Caco-2 (cell line): ENCODE measurements at regions not wholly inside any gene's neighbourhood (a gene's known extent, or its start where the extent isn't known, plus 50 kb on each side); places are given as distances from the start of the nearest gene placed in this dataset.

Experiments used
- BruUV-seq: library from RNA; stranded (reverse); fragments of 400-500 nt; replicated peaks from 2 replicates; lab custom pipeline; 2021; lab: Mats Ljungman, UMichigan
- CTCF ChIA-PET: fragments of 300-600 bp; sonication (Branson Sonifier 250); formaldehyde crosslinking; loops from one replicate; lab custom pipeline; 2022; ENCODE audit warnings: antibody characterized with exemption; lab: Charles Lee
- POLR2A ChIA-PET: fragments of 300-600 bp; sonication (Branson Sonifier 250); formaldehyde crosslinking; loops from one replicate; lab custom pipeline; 2022; ENCODE audit warnings: antibody characterized with exemption; lab: Charles Lee
- DNase-seq, 2 experiments: peaks; one replicate each; pipeline versions ENCODE4 v3.0.0 to v3.0.0-alpha.2; 2020 to 2022
- H3K27me3 ChIP-seq: replicated peaks from 2 replicates; pipeline ENCODE4 v1.6.0; 2011; ENCODE audit warnings: low read length; ENCODE audit not compliant: control insufficient read depth, insufficient read depth
- H3K36me3 ChIP-seq: 2 replicates; pipeline ENCODE4 v1.5.1; 2011; ENCODE audit warnings: low read length; ENCODE audit not compliant: control insufficient read depth, insufficient read depth
- H3K4me1 ChIP-seq: fragments of 250-450 bp; sonication (Bioruptor Pico); 2 replicates; pipeline ENCODE4 v1.5.1; 2020; ENCODE audit warnings: mild to moderate bottlenecking
- H3K4me3 ChIP-seq: 2 replicates; pipeline ENCODE4 v1.5.1; 2011; ENCODE audit warnings: low read depth, mild to moderate bottlenecking, control low read depth, low read length
- H3K9me3 ChIP-seq: fragments of 250-450 bp; sonication (Bioruptor Pico); 2 replicates; pipeline ENCODE4 v1.5.1; 2020; ENCODE audit warnings: mild to moderate bottlenecking, moderate library complexity
- H3K27ac Mint-ChIP-seq: one replicate; pipeline ENCODE4 v1.8.0; 2022; ENCODE audit warnings: mixed read lengths; ENCODE audit not compliant: unreplicated experiment
- H3K27me3 Mint-ChIP-seq: one replicate; pipeline ENCODE4 v1.8.0; 2022; ENCODE audit warnings: mixed read lengths; ENCODE audit not compliant: insufficient read depth, unreplicated experiment
- H3K36me3 Mint-ChIP-seq: one replicate; pipeline ENCODE4 v1.8.0; 2022; ENCODE audit warnings: mild to moderate bottlenecking, mixed read lengths; ENCODE audit not compliant: insufficient read depth, unreplicated experiment
- H3K4me1 Mint-ChIP-seq: one replicate; pipeline ENCODE4 v1.8.0; 2022; ENCODE audit warnings: low read depth, mixed read lengths; ENCODE audit not compliant: unreplicated experiment
- H3K4me3 Mint-ChIP-seq: one replicate; pipeline ENCODE4 v1.8.0; 2022; ENCODE audit warnings: mild to moderate bottlenecking, moderate library complexity, mixed read lengths; ENCODE audit not compliant: unreplicated experiment
- H3K9me3 Mint-ChIP-seq: one replicate; pipeline ENCODE4 v1.8.0; 2022; ENCODE audit warnings: mixed read lengths; ENCODE audit not compliant: unreplicated experiment
- intact Hi-C: fragments of 100-400 bp; cut with micrococcal nuclease; formaldehyde crosslinking; loops from one replicate; pipeline ENCODE4 v1.10.0; 2022; ENCODE audit not compliant: unreplicated experiment
- TF ChIP-seq, protein P1 (sequence below), 2 experiments: fragments of 200-600 bp in 1 of 2; IDR thresholded peaks; 1 replicate in 1 of 2; 2 replicates in 1 of 2; pipeline versions ENCODE4 v1.5.1 to v1.8.0; 2011 to 2022; ENCODE audit warnings: antibody characterized with exemption in 1 of 2, control low read depth in 1 of 2, inconsistent platforms in 1 of 2, low read depth in 1 of 2, low read length in 1 of 2, mild to moderate bottlenecking in 1 of 2, moderate library complexity in 1 of 2; ENCODE audit not compliant: insufficient read depth in 1 of 2, severe bottlenecking in 1 of 2, unreplicated experiment in 1 of 2

DNA sequence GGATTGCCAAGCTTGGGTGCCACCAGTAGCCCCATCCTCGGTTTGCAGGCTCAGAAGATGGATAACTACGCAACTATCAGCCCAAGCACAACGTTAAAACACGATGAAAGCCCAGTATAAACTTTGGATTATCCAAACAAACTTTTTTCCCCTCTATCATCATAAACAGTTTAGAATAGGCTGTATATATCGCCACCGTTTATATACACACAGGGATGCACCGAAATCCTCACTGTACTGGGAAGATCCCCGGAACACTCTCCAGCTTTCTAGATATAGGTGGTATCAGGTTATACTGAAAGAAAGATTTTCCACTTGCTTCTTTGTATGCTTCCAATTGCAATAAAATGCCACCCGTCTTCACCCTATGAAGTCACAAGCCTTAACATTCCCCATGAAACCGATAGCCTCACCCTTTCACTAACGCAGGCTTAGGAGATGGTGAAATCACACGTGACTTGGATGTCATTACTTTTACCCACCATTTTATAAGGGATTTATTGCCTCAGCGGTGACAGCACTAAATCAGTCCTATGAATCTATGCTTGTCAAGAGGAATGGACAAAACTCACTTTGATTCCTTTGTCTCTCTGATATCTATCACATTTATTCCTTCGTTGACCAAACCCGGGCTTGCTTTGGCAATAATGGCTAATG, 207.6 kb upstream of the FOXN3 start:
- Histone ChIP-seq H3K36me3 (no peaks in the 10 kb centered on the region), H3K27me3 (no peaks in the 10 kb centered on the region), H3K4me1 (no peaks in the 10 kb centered on the region), H3K9me3 (no peaks in the 10 kb centered on the region), H3K4me3 (no peak overlapping the region)
- H3K36me3 Mint-ChIP-seq: no peaks in the 10 kb centered on the region
- H3K27ac Mint-ChIP-seq: no peak overlapping the region
- peaks cover 3% of the 10 kb centered on the region for H3K4me1 Mint-ChIP-seq
- BruUV-seq: no TSS peak
- H3K27me3 Mint-ChIP-seq: no peaks in the 10 kb centered on the region
- intact Hi-C loops: no loop called here
- DNase-seq: no peak
- ChIA-PET CTCF (no interaction called here), POLR2A (no interaction called here)
- TF ChIP-seq, protein P1, sequence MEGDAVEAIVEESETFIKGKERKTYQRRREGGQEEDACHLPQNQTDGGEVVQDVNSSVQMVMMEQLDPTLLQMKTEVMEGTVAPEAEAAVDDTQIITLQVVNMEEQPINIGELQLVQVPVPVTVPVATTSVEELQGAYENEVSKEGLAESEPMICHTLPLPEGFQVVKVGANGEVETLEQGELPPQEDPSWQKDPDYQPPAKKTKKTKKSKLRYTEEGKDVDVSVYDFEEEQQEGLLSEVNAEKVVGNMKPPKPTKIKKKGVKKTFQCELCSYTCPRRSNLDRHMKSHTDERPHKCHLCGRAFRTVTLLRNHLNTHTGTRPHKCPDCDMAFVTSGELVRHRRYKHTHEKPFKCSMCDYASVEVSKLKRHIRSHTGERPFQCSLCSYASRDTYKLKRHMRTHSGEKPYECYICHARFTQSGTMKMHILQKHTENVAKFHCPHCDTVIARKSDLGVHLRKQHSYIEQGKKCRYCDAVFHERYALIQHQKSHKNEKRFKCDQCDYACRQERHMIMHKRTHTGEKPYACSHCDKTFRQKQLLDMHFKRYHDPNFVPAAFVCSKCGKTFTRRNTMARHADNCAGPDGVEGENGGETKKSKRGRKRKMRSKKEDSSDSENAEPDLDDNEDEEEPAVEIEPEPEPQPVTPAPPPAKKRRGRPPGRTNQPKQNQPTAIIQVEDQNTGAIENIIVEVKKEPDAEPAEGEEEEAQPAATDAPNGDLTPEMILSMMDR (IDR thresholded peaks at IDR 0.05; ENCODE audit: insufficient read depth in 1 of 2, low read depth in 1 of 2, low read length in 1 of 2, severe bottlenecking in 1 of 2, unreplicated experiment in 1 of 2): no peak
- H3K9me3 Mint-ChIP-seq: peaks cover 9% of the 10 kb centered on the region
- no peak overlapping the region for H3K4me3 Mint-ChIP-seq

DNA sequence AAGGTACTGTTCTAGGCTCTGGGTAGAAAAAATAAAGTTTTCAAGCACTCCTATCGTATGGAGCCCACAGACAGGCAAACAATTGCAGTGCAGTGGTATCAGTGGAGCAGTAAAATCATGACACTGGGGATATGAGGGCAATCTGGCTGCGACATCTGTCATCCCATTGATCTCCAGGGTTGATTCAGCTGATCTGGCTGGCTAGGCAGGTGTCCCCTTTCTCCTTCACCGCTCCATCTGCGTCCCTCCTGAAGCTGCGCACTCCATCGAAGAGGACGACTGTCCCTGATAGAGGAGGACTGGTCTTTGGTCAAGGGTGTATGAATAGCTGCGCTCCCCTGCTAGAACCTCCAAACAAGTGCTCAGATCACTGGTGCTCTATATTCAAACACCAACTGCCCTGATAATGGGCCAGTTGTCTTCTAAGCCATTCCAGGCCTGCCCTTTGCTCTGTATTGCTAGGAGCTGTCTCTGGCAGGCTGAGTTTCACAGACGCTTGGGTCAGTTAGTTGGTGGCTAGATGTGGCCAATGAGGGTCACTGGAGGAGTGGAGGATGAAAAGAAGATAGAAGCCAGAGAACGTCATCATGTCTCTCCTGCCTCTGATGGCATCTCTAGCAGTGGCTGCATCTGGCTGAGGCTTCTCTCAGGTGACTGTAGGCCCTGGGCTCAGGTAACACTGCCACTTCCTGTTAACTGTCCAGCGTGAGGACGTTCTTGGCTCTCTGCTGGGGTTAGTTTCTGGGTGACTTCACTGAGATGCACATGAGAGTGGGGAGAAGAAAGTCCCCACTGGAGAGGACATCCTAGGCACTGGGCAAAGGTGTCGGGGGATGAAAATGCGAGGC, 205.0 kb upstream of the FOXN3 start:
- no peaks in the 10 kb centered on the region; the same call in 1 of the 2 replicates for H3K4me1 ChIP-seq
- no peaks in the 10 kb centered on the region for H3K36me3 Mint-ChIP-seq
- TF ChIP-seq, protein P1 (IDR thresholded peaks at IDR 0.05; ENCODE audit: insufficient read depth in 1 of 2, low read depth in 1 of 2, low read length in 1 of 2, severe bottlenecking in 1 of 2, unreplicated experiment in 1 of 2): no peak
- no peaks in the 10 kb centered on the region for H3K9me3 ChIP-seq
- H3K9me3 Mint-ChIP-seq: peaks cover 9% of the 10 kb centered on the region
- H3K36me3 ChIP-seq: no peaks in the 10 kb centered on the region
- intact Hi-C loops: no loop called here
- DNase-seq: no peak
- no peaks in the 10 kb centered on the region for H3K4me1 Mint-ChIP-seq
- BruUV-seq: no TSS peak
- no peaks in the 10 kb centered on the region for H3K27me3 ChIP-seq
- H3K27me3 Mint-ChIP-seq: no peaks in the 10 kb centered on the region
- no peak overlapping the region for H3K4me3 Mint-ChIP-seq
- CTCF ChIA-PET: no interaction called here
- POLR2A ChIA-PET: no interaction called here
- H3K4me3 ChIP-seq: no peak overlapping the region
- H3K27ac Mint-ChIP-seq: no peak overlapping the region

DNA sequence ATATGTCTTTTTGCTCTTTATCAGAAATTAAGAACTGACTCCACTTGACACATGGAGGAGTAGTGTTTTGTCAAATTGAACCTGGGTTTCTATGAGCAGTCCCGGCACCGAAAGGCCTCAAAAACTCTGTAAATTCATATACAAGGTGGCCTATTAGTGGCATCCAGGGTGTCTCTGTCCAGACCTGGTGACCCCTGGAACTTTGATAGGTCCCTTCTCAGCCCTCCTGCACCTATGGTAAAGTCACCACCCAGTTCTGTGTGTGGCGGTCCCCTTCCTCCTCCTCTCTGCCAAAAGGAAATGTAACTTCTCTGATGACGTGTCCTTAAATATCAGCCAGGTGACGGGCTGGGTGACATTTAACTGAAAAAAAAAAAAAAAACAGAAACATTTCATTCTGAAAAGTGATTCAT, 204.0 kb upstream of the FOXN3 start:
- Mint-ChIP-seq H3K27me3 (no peaks in the 10 kb centered on the region), H3K4me1 (no peaks in the 10 kb centered on the region), H3K27ac (no peak overlapping the region), H3K4me3 (no peak overlapping the region), H3K9me3 (no peaks in the 10 kb centered on the region), H3K36me3 (no peaks in the 10 kb centered on the region)
- Histone ChIP-seq H3K27me3 (no peaks in the 10 kb centered on the region), H3K4me1 (no peaks in the 10 kb centered on the region; the same call in 1 of the 2 replicates), H3K9me3 (no peaks in the 10 kb centered on the region), H3K4me3 (no peak overlapping the region), H3K36me3 (no peaks in the 10 kb centered on the region)
- TF ChIP-seq, protein P1 (IDR thresholded peaks at IDR 0.05; ENCODE audit: insufficient read depth in 1 of 2, low read depth in 1 of 2, low read length in 1 of 2, severe bottlenecking in 1 of 2, unreplicated experiment in 1 of 2): no peak
- no TSS peak for BruUV-seq
- intact Hi-C loops: no loop called here
- CTCF ChIA-PET: no interaction called here
- POLR2A ChIA-PET: no interaction called here
- DNase-seq: no peak
